ENCODE measurements at regions not wholly inside any gene's neighbourhood (a gene's known extent, or its start where the extent isn't known, plus 50 kb on each side); places are given as distances from the start of the nearest gene placed in this dataset.
"Not testable (repeated sequence)": the region's sequence is repeated elsewhere in the genome, so short reads cannot be mapped to it uniquely, and the experiment has no call there.

DNA sequence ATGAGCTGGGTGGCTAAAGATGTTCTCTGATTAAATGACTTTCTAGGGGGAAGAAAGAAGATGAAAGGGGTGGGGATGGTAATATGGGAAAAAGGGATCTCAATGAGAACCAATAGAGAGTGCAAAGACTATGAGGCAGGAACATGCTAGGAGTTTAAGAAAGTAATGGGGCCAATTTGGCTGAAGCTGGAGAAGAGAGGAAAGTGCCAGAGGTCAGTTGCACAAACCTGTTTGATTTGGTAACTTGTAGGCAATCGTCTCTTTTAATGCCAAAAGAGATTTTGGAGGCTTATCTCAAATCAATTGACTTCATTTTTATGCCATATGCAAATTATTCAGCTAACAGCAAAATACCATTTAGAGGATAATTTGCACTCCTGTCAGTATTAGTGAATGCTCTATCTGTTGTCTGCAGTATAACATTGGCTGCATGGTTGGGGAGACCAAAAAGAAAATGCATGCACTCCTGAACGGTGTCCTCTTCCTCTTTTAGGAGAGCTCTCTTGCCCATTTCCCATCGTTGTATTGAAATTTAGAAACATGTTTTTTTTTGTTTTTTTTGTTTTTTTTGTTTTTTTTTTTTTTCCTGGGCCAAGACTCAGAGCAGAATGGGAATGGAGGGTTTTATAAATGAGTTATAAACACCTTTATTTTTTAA lies 193.9 kb downstream of the BTBD3 start:
- TF ChIP-seq, protein P1, sequence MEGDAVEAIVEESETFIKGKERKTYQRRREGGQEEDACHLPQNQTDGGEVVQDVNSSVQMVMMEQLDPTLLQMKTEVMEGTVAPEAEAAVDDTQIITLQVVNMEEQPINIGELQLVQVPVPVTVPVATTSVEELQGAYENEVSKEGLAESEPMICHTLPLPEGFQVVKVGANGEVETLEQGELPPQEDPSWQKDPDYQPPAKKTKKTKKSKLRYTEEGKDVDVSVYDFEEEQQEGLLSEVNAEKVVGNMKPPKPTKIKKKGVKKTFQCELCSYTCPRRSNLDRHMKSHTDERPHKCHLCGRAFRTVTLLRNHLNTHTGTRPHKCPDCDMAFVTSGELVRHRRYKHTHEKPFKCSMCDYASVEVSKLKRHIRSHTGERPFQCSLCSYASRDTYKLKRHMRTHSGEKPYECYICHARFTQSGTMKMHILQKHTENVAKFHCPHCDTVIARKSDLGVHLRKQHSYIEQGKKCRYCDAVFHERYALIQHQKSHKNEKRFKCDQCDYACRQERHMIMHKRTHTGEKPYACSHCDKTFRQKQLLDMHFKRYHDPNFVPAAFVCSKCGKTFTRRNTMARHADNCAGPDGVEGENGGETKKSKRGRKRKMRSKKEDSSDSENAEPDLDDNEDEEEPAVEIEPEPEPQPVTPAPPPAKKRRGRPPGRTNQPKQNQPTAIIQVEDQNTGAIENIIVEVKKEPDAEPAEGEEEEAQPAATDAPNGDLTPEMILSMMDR (IDR thresholded peaks at IDR 0.05) = no peak
- intact Hi-C loops (cut with DNase I) = no loop called here
- Histone ChIP-seq H3K27ac (no peak overlapping the region), H3K36me3 (no peaks in the 10 kb centered on the region), H3K4me3 (no peak overlapping the region), H3K27me3 (no peaks in the 10 kb centered on the region), H3K4me1 (peaks cover 0 to 6% of the 10 kb centered on the region in 2 donors), H3K9me3 (peaks cover 0 to 5% of the 10 kb centered on the region in 2 donors)
- ATAC-seq = no peak
- no peak for DNase-seq

DNA sequence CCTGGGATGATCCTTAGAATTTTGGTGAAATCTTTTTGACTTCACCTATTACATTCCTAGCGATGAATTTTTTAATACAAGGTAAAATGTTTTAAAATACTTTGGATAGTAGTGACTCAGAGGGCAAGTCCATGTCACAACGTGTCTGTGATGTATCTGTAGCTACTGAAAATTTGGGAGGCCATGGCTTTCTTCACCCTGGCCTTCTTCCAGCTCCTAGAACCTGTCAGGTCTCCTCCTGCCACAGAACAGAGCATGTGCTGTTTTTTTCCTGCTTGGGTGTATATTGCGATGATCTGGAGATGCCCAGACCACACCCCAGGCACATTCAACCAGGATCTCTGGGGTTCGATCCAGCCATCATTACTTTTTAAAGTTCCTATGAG lies 194.4 kb downstream of the BTBD3 start:
- ATAC-seq (no peak), DNase-seq (no peak)
- Histone ChIP-seq H3K4me1 (peaks cover 0 to 6% of the 10 kb centered on the region in 2 donors), H3K27ac (no peak overlapping the region), H3K36me3 (no peaks in the 10 kb centered on the region), H3K4me3 (no peak overlapping the region), H3K27me3 (no peaks in the 10 kb centered on the region), H3K9me3 (peaks cover 0 to 4% of the 10 kb centered on the region in 2 donors)
- intact Hi-C loops (cut with DNase I) = no loop called here
- TF ChIP-seq, protein P1 (IDR thresholded peaks at IDR 0.05) = no peak

DNA sequence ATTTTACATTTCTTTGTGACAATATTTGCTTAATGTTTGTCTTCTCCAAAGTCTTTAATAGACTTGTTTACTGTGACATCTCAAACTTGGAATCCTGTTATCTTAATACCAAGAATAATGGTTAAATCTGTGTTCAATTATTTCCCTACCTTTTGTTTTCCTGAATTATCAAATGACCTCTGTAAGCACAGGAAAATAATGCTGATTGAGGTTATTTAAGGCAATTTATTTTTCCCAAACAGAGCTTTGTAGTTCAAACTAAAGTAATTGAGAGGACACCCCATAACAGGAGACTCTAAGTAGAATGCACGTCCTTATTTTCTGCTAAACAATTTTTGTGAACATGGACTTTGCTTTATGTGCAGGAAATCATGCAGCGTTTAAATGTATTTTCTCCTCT lies 195.0 kb downstream of the BTBD3 start:
- TF ChIP-seq, protein P1 (IDR thresholded peaks at IDR 0.05) = no peak
- DNase-seq (no peak), ATAC-seq (no peak)
- H3K27me3 ChIP-seq = no peaks in the 10 kb centered on the region
- H3K27ac ChIP-seq = no peak overlapping the region
- no peak overlapping the region for H3K4me3 ChIP-seq
- intact Hi-C loops (cut with DNase I) = no loop called here
- no peaks in the 10 kb centered on the region for H3K9me3 ChIP-seq
- no peaks in the 10 kb centered on the region for H3K36me3 ChIP-seq
- peaks cover 0 to 6% of the 10 kb centered on the region in 2 donors for H3K4me1 ChIP-seq

DNA sequence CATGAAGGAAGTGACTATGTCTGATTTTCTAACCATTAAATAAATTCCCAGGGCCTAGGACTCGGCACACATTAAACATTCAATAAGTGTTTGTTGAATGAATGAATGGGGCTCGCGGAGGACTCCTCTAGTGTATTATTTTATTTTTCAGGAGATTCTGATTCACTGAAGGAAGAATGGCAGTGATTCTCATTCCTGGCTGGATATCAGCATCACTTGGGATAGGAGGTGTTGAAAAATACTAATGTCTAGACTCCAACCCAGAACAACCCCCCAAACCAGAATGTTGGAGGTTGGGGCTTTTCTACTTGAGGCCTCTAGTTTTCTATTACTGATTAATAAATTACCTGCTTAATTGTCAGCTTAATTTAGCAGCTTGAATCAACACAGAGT lies 195.4 kb downstream of the BTBD3 start:
- intact Hi-C loops (cut with DNase I) = no loop called here
- Histone ChIP-seq H3K36me3 (no peaks in the 10 kb centered on the region), H3K9me3 (no peaks in the 10 kb centered on the region), H3K4me3 (no peak overlapping the region), H3K27ac (no peak overlapping the region), H3K27me3 (no peaks in the 10 kb centered on the region), H3K4me1 (peaks cover 0 to 6% of the 10 kb centered on the region in 2 donors)
- TF ChIP-seq, protein P1 (IDR thresholded peaks at IDR 0.05) = no peak
- no peak for DNase-seq
- no peak for ATAC-seq

DNA sequence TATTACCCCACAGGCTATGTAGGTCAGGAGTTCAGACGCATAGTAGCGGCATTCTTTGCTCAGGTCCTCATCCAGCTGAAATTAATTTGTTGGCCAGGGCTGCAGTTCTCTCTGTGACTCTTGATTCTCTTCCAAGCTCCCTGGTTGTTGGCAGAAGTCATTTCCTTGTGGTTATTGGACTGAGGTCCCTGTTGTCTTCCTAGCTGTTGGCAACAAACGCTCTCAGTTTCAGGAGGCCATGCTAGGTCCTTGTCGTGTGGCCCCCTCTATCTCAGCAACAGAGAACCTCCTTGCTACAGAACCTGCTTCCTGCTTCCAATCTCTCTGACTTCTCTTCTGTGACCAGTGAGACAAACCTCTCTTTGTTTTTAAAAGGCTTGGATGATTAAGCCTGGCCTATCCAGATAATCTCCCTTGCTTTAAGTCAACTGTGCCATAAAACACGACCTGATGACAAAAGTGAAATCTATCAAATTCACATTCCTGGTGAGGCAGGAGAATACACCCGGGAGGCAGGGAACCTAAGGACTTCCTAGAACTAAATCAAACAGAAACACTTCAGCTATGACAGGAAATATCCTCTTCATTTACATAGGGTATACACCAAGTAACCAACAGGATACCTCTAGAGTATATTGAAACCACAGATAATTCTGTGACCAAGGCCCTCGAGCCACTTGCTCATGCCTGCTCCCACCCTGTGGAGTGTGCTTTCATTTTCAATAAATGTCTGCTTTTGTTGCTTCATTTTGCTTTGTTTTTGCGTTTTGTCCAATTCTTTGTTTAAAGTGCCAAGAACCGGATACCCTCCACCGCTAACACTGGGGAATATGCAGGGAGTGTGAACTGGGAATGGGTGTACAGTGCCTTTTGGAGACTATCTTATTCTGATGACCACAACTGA lies 196.0 kb downstream of the BTBD3 start:
- TF ChIP-seq, protein P1 (IDR thresholded peaks at IDR 0.05) = no peak
- H3K9me3 ChIP-seq = no peaks in the 10 kb centered on the region
- DNase-seq (no peak), ATAC-seq (peak; percentile 27)
- peaks cover 0 to 6% of the 10 kb centered on the region in 2 donors for H3K4me1 ChIP-seq
- H3K36me3 ChIP-seq = no peaks in the 10 kb centered on the region
- H3K4me3 ChIP-seq = no peak overlapping the region
- H3K27ac ChIP-seq = no peak overlapping the region
- intact Hi-C loops (cut with DNase I) = no loop called here
- no peaks in the 10 kb centered on the region for H3K27me3 ChIP-seq

DNA sequence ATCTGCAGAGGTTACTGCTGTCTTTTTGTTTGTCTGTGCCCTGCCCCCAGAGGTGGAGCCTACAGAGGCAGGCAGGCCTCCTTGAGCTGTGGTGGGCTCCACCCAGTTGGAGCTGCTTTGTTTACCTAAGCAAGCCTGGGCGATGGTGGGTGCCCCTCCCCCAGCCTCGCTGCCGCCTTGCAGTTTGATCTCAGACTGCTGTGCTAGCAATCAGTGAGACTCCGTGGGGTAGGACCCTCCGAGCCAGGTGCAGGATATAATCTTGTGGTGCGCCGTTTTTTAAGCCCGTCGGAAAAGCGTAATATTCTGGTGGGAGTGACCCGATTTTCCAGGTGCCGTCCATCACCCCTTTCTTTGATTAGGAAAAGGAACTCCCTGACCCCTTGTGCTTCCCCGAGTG lies 211.4 kb downstream of the BTBD3 start:
- H3K9me3 ChIP-seq; ATAC-seq; DNase-seq; H3K4me3 ChIP-seq; H3K36me3 ChIP-seq; H3K27me3 ChIP-seq; H3K27ac ChIP-seq; intact Hi-C loops (cut with DNase I); H3K4me1 ChIP-seq: not testable (repeated sequence)

DNA sequence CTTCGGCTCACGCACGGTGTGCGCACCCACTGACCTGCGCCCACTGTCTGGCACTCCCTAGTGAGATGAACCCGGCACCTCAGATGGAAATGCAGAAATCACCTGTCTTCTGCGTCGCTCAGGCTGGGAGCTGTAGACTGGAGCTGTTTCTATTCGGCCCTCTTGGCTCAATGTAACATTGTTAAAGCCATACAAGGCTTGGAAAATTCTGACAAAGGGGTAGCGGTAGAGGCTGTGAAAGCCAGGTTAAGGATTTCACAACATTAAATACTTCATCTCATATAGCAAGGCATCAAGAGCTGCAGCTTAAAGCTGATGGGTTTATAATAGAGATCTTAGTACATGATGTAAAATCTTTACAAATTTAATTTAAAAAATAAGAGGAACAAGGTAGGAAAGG lies 211.8 kb downstream of the BTBD3 start:
- intact Hi-C loops (cut with DNase I); H3K27me3 ChIP-seq; H3K4me3 ChIP-seq; H3K27ac ChIP-seq; ATAC-seq; H3K9me3 ChIP-seq; H3K36me3 ChIP-seq; DNase-seq; H3K4me1 ChIP-seq: not testable (repeated sequence)

Data from left lung (tissue), 4 donors.